K562 (cell line): ENCODE measurements at regions not wholly inside any gene's neighbourhood (a gene's known extent, or its start where the extent isn't known, plus 50 kb on each side); places are given as distances from the start of the nearest gene placed in this dataset.

Source experiments
- ATAC-seq: fragments of 200-7000 bp; cut with Tn5 transposase; 3 replicates; pipeline ENCODE4 v1.9.1; 2020; ENCODE audit warnings: moderate library complexity
- BruUV-seq: library from RNA; stranded (reverse); fragments of 400-500 nt; replicated peaks from 2 replicates; lab custom pipeline; 2021; lab: Mats Ljungman, UMichigan
- CTCF ChIA-PET: fragments of 300-600 bp; formaldehyde crosslinking; extraction: SDS; loops from one replicate; lab custom pipeline; 2021; ENCODE audit warnings: low intra/inter-chr PET ratio; lab: Yijun Ruan, JAX
- POLR2A ChIA-PET: fragments of 300-600, 350-650 bp; sonication (Branson Sonifier 250); formaldehyde crosslinking; extraction: SDS; loops from one replicate; lab custom pipeline; 2021; ENCODE audit warnings: antibody characterized with exemption, inconsistent platforms; lab: Yijun Ruan, JAX
- DNase-seq, 4 experiments: peaks; one replicate each; pipeline versions ENCODE4 v3.0.0 to v3.0.0-alpha.2; 2011 to 2018; ENCODE audit warnings: low spot score in 3 of 4, mixed read lengths in 3 of 4; ENCODE audit errors: extremely low read depth in 1 of 4
- FAIRE-seq: peaks from 2 replicates; lab custom pipeline; 2011; peaks lifted over from hg19 to GRCh38; lab: Jason Lieb, UNC
- H2AFZ ChIP-seq: 2 replicates; pipeline ENCODE4 v1.6.0; 2011; ENCODE audit warnings: low read depth, low read length, control low read depth, inconsistent platforms
- H3K27ac ChIP-seq: fragments of 200-600 bp; 3 replicates; pipeline ENCODE4 v1.8.0; 2011; ENCODE audit warnings: low read depth, mild to moderate bottlenecking, control low read depth, inconsistent platforms, low read length, moderate library complexity, mixed read lengths; ENCODE audit errors: extremely low read depth
- H3K27me3 ChIP-seq, 2 experiments: fragments of 300-600 bp in 1 of 2; 2 replicates in 1 of 2; 3 replicates in 1 of 2; pipeline versions ENCODE4 v1.6.0 to v1.8.0; 2011; ENCODE audit warnings: inconsistent platforms in 2 of 2, low read length in 2 of 2, mild to moderate bottlenecking in 1 of 2, mixed read lengths in 1 of 2, moderate library complexity in 1 of 2; ENCODE audit not compliant: control insufficient read depth in 2 of 2, insufficient read depth in 2 of 2
- H3K36me3 ChIP-seq: fragments of 300-600 bp; 3 replicates; pipeline ENCODE4 v1.8.0; 2011; ENCODE audit warnings: mild to moderate bottlenecking, low read length, inconsistent platforms; ENCODE audit not compliant: control insufficient read depth, insufficient read depth
- H3K4me1 ChIP-seq, 2 experiments: fragments of 200-600 bp in 1 of 2; replicated peaks in 1 of 2; 2 replicates in 1 of 2; 3 replicates in 1 of 2; pipeline versions ENCODE4 v1.5.1 to v1.8.0; 2011; ENCODE audit warnings: inconsistent platforms in 2 of 2, low read length in 2 of 2, mild to moderate bottlenecking in 1 of 2, mixed read lengths in 1 of 2, moderate library complexity in 1 of 2; ENCODE audit not compliant: control insufficient read depth in 2 of 2, insufficient read depth in 2 of 2
- H3K4me2 ChIP-seq: 2 replicates; pipeline ENCODE4 v1.6.1; 2011; ENCODE audit warnings: low read length, control low read depth, inconsistent platforms, mixed read lengths; ENCODE audit not compliant: insufficient read depth
- H3K4me3 ChIP-seq: fragments of 200-600 bp; sonication (generic), shearing (Covaris generic); 2 replicates; pipeline ENCODE4 v1.5.1; 2016; ENCODE audit warnings: control low read depth, inconsistent platforms
- H3K79me2 ChIP-seq: fragments of 200-600 bp; 3 replicates; pipeline ENCODE4 v1.8.0; 2011; ENCODE audit warnings: low read length, inconsistent platforms; ENCODE audit not compliant: control insufficient read depth, insufficient read depth
- H3K9ac ChIP-seq, 2 experiments: 2 replicates each; pipeline versions ENCODE4 v1.6.0 to v1.6.1; 2011; ENCODE audit warnings: low read depth in 2 of 2, low read length in 2 of 2, control low read depth in 1 of 2, inconsistent platforms in 1 of 2, mild to moderate bottlenecking in 1 of 2, mixed read lengths in 1 of 2; ENCODE audit not compliant: insufficient read depth in 1 of 2
- H3K9me1 ChIP-seq: one replicate; pipeline ENCODE4 v1.6.0; 2011; ENCODE audit warnings: inconsistent platforms, mild to moderate bottlenecking, low read length, moderate library complexity; ENCODE audit not compliant: control insufficient read depth, insufficient read depth
- H3K9me3 ChIP-seq: replicated peaks from 2 replicates; pipeline ENCODE4 v1.5.1; 2011; ENCODE audit warnings: low read depth, low read length, inconsistent platforms; ENCODE audit not compliant: control insufficient read depth, insufficient read depth
- H4K20me1 ChIP-seq: replicated peaks from 2 replicates; pipeline ENCODE4 v1.6.1; 2011; ENCODE audit warnings: low read length, inconsistent platforms, mixed read lengths; ENCODE audit not compliant: control insufficient read depth, insufficient read depth
- CXXC5 ChIP-seq: fragments of 250-450 bp; sonication (Bioruptor Pico); IDR thresholded peaks from 2 replicates; pipeline ENCODE4 v1.8.0; 2022; ENCODE audit warnings: inconsistent platforms, mild to moderate bottlenecking, moderate library complexity
- EP400 ChIP-seq: fragments of 450-650 bp; IDR thresholded peaks from 2 replicates; pipeline ENCODE4 v1.6.1; 2017; ENCODE audit warnings: antibody characterized with exemption, mild to moderate bottlenecking, moderate library complexity
- HDAC3 ChIP-seq: fragments of 450-650 bp; IDR thresholded peaks from 2 replicates; pipeline ENCODE4 v1.6.1; 2018; ENCODE audit warnings: borderline replicate concordance, mild to moderate bottlenecking, moderate library complexity; ENCODE audit not compliant: partially characterized antibody
- HDAC8 ChIP-seq: fragments of 450-650 bp; IDR thresholded peaks from 2 replicates; pipeline ENCODE4 v1.6.1; 2016; ENCODE audit warnings: mild to moderate bottlenecking, missing genetic modification characterization, moderate library complexity, missing compliant biosample characterization
- NONO ChIP-seq, 2 experiments: fragments of 200-400 bp in 1 of 2; fragments of 450-650 bp in 1 of 2; formaldehyde crosslinking in 1 of 2; IDR thresholded peaks; 2 replicates each; pipeline ENCODE4 v1.6.1; 2017; ENCODE audit warnings: low read depth in 2 of 2, mild to moderate bottlenecking in 2 of 2, moderate library complexity in 2 of 2, low read length in 1 of 2
- RREB1 ChIP-seq: fragments of 250-450 bp; sonication (Bioruptor Pico); IDR thresholded peaks from 2 replicates; pipeline ENCODE4 v1.4.0; 2020
- SRSF9 ChIP-seq: fragments of 200-400 bp; formaldehyde crosslinking; IDR thresholded peaks from 2 replicates; pipeline ENCODE4 v1.6.1; 2017; ENCODE audit warnings: low read depth, low read length, borderline replicate concordance
- ZKSCAN1 ChIP-seq: fragments of 150-350 bp; IDR thresholded peaks from 2 replicates; pipeline ENCODE4 v1.6.1; 2016; ENCODE audit warnings: low read depth, low read length
- ZKSCAN8 ChIP-seq: fragments of 200-800 bp; sonication (Bioruptor generic); IDR thresholded peaks from 2 replicates; pipeline ENCODE4 v1.6.1; 2016; ENCODE audit warnings: missing genetic modification characterization, missing compliant biosample characterization
- ZNF212 ChIP-seq: fragments of 450-650 bp; formaldehyde crosslinking; IDR thresholded peaks from 2 replicates; pipeline ENCODE4 v1.4.0; 2020; ENCODE audit warnings: mild to moderate bottlenecking
- WGBS: fragments of 100-300 bp; shearing (Covaris generic); methylation state at CpG from one replicate; pipeline ENCODE4 v1.1.6; 2016; ENCODE audit warnings: low coverage, mixed read lengths; ENCODE audit not compliant: insufficient coverage; ENCODE audit errors: missing lambda C conversion rate; 5-methylcytosine and 5-hydroxymethylcytosine counted together
- in situ Hi-C: fragments of 300-500 bp; cut with MboI; formaldehyde crosslinking; loops from 4 replicates; pipeline ENCODE4 v1.15.0; 2018; ENCODE audit warnings: inconsistent platforms, mixed read lengths
- intact Hi-C: fragments of 100-400 bp; cut with micrococcal nuclease; formaldehyde crosslinking; loops from 2 replicates; pipeline ENCODE4 v1.14.2; 2022
- TF ChIP-seq, protein P1 (sequence below), 3 experiments: fragments of 200-800 bp in 1 of 3; fragments of 250-450 bp in 1 of 3; fragments of 450-650 bp in 1 of 3; sonication (Bioruptor Pico) in 1 of 3; sonication (Bioruptor generic) in 1 of 3; formaldehyde crosslinking in 1 of 3; IDR thresholded peaks; 2 replicates each; pipeline versions ENCODE4 v1.6.1 to v1.8.0; 2016 to 2022; ENCODE audit warnings: mild to moderate bottlenecking in 2 of 3, missing genetic modification characterization in 2 of 3, missing compliant biosample characterization in 1 of 3, moderate library complexity in 1 of 3
- TF ChIP-seq, protein P2 (sequence below): sonication (generic); formaldehyde crosslinking; IDR thresholded peaks from 2 replicates; pipeline ENCODE4 v1.8.1; 2023; ENCODE audit warnings: mild to moderate bottlenecking, missing genetic modification reagents, moderate library complexity

DNA sequence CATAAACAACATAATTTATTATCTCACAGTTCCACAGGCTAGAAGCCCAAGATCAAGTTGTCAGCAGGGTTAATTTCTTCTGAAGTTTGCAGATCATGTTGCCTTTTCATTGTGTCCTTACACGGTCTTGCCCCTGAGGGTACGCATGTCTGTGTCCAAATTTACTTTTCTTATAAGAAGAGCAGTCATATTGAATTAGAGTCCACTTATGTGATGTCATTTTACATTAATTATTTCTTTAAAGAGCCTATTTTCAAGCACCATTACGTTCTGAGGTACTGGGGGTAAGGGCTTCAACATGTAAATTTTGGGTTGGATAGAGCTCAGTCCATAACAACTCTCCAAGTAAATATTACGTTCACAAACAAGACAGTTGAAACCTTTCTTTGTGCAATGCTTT lies 236.6 kb upstream of the OR4E1 start:
- 0% methylated on average over 4 of the region's 4 CpGs for WGBS
- no peak overlapping the region for H2AFZ ChIP-seq
- no peaks in the 10 kb centered on the region for H3K4me1 ChIP-seq
- no peak for ATAC-seq
- H3K27ac ChIP-seq = no peak overlapping the region
- H3K79me2 ChIP-seq = no peaks in the 10 kb centered on the region
- CTCF ChIA-PET = no interaction called here
- intact Hi-C loops (no loop called here), in situ Hi-C loops (no loop called here)
- H4K20me1 ChIP-seq = no peaks in the 10 kb centered on the region
- H3K9me1 ChIP-seq = no peaks in the 10 kb centered on the region
- H3K4me2 ChIP-seq = no peak overlapping the region
- no peaks in the 10 kb centered on the region for H3K36me3 ChIP-seq
- BruUV-seq = no TSS peak
- H3K27me3 ChIP-seq = no peaks in the 10 kb centered on the region
- no peak overlapping the region for H3K4me3 ChIP-seq
- no peak overlapping the region for H3K9ac ChIP-seq
- DNase-seq = no peak
- H3K9me3 ChIP-seq = no peaks in the 10 kb centered on the region
- FAIRE-seq = no peak
- POLR2A ChIA-PET = no interaction called here
- TF ChIP-seq SRSF9 (no peak), NONO (IDR thresholded peaks at IDR 0.05; ENCODE audit: low read depth in 2 of 2, low read length in 1 of 2) (no peak), ZNF212 (CRISPR knock-in tag) (no peak), RREB1 (CRISPR knock-in tag) (no peak), CXXC5 (CRISPR knock-in tag) (no peak), ZKSCAN8 (CRISPR knock-in tag) (no peak), ZKSCAN1 (no peak), HDAC3 (no peak), EP400 (no peak), HDAC8 (tag) (no peak)
- TF ChIP-seq, protein P1, sequence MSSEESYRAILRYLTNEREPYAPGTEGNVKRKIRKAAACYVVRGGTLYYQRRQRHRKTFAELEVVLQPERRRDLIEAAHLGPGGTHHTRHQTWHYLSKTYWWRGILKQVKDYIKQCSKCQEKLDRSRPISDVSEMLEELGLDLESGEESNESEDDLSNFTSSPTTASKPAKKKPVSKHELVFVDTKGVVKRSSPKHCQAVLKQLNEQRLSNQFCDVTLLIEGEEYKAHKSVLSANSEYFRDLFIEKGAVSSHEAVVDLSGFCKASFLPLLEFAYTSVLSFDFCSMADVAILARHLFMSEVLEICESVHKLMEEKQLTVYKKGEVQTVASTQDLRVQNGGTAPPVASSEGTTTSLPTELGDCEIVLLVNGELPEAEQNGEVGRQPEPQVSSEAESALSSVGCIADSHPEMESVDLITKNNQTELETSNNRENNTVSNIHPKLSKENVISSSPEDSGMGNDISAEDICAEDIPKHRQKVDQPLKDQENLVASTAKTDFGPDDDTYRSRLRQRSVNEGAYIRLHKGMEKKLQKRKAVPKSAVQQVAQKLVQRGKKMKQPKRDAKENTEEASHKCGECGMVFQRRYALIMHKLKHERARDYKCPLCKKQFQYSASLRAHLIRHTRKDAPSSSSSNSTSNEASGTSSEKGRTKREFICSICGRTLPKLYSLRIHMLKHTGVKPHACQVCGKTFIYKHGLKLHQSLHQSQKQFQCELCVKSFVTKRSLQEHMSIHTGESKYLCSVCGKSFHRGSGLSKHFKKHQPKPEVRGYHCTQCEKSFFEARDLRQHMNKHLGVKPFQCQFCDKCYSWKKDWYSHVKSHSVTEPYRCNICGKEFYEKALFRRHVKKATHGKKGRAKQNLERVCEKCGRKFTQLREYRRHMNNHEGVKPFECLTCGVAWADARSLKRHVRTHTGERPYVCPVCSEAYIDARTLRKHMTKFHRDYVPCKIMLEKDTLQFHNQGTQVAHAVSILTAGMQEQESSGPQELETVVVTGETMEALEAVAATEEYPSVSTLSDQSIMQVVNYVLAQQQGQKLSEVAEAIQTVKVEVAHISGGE (CRISPR knock-in tag; IDR thresholded peaks at IDR 0.05) = no peak
- TF ChIP-seq, protein P2, sequence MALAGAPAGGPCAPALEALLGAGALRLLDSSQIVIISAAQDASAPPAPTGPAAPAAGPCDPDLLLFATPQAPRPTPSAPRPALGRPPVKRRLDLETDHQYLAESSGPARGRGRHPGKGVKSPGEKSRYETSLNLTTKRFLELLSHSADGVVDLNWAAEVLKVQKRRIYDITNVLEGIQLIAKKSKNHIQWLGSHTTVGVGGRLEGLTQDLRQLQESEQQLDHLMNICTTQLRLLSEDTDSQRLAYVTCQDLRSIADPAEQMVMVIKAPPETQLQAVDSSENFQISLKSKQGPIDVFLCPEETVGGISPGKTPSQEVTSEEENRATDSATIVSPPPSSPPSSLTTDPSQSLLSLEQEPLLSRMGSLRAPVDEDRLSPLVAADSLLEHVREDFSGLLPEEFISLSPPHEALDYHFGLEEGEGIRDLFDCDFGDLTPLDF = no peak
